WERI-Rb-1 (cell line): ENCODE measurements at regions not wholly inside any gene's neighbourhood (a gene's known extent, or its start where the extent isn't known, plus 50 kb on each side); places are given as distances from the start of the nearest gene placed in this dataset.

Source experiments
- DNase-seq: peaks from one replicate; pipeline ENCODE4 v3.0.0-alpha.2; 2020
- H3K27ac ChIP-seq: fragments of 250-450 bp; sonication (Bioruptor Pico); 2 replicates; pipeline ENCODE4 v1.5.1; 2020; ENCODE audit warnings: mild to moderate bottlenecking, moderate library complexity
- H3K27me3 ChIP-seq: fragments of 250-450 bp; sonication (Bioruptor Pico); 2 replicates; pipeline ENCODE4 v1.5.1; 2021; ENCODE audit warnings: mild to moderate bottlenecking, low read depth, moderate library complexity; ENCODE audit not compliant: insufficient read depth, severe bottlenecking
- H3K36me3 ChIP-seq: fragments of 250-450 bp; sonication (Bioruptor Pico); 2 replicates; pipeline ENCODE4 v1.5.1; 2020; ENCODE audit warnings: mild to moderate bottlenecking, moderate library complexity
- H3K4me3 ChIP-seq: 2 replicates; pipeline ENCODE4 v1.5.1; 2011; ENCODE audit warnings: low read depth, mild to moderate bottlenecking, control low read depth, low read length
- H3K9me3 ChIP-seq: fragments of 250-450 bp; sonication (Bioruptor Pico); 2 replicates; pipeline ENCODE4 v1.5.1; 2021; ENCODE audit warnings: mild to moderate bottlenecking, moderate library complexity; ENCODE audit not compliant: severe bottlenecking
- TF ChIP-seq, protein P1 (sequence below): IDR thresholded peaks from 2 replicates; pipeline ENCODE4 v1.5.1; 2011; ENCODE audit warnings: low read depth, mild to moderate bottlenecking, control low read depth, inconsistent platforms, low read length

DNA sequence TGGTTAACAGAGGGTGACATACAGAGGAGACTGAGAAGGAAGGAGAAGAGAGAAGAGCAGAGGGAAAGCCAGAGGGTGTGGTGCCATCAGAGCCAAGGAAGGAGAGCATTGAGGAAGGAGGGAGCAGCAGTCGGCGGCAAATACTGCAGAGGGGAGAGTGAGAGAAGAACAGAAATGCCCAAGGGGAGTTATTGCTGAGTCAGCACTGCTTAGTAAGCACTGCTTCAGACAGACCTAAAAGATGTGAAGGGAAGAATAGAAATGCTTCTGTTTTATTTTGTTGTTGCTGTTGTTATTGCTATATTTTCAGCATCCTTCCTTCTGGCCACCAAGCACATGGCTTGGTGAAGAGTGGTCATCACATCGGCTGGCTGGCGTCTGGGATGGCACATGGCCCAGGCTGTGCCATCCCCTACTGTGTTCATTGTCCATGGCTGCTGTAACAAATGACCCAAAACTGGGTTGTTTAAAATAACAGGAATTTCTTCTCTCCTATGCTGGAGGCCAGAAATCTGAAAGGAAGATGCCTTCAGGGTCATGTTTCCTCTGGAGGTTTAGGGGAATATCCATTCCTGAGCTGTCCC lies 204.1 kb upstream of the CNR1 start:
- no peak overlapping the region for H3K4me3 ChIP-seq
- no peaks in the 10 kb centered on the region for H3K9me3 ChIP-seq
- H3K27me3 ChIP-seq = no peaks in the 10 kb centered on the region
- H3K36me3 ChIP-seq = no peaks in the 10 kb centered on the region
- no peak for DNase-seq
- H3K27ac ChIP-seq = no peak overlapping the region
- TF ChIP-seq, protein P1, sequence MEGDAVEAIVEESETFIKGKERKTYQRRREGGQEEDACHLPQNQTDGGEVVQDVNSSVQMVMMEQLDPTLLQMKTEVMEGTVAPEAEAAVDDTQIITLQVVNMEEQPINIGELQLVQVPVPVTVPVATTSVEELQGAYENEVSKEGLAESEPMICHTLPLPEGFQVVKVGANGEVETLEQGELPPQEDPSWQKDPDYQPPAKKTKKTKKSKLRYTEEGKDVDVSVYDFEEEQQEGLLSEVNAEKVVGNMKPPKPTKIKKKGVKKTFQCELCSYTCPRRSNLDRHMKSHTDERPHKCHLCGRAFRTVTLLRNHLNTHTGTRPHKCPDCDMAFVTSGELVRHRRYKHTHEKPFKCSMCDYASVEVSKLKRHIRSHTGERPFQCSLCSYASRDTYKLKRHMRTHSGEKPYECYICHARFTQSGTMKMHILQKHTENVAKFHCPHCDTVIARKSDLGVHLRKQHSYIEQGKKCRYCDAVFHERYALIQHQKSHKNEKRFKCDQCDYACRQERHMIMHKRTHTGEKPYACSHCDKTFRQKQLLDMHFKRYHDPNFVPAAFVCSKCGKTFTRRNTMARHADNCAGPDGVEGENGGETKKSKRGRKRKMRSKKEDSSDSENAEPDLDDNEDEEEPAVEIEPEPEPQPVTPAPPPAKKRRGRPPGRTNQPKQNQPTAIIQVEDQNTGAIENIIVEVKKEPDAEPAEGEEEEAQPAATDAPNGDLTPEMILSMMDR = no peak

- Histone ChIP-seq H3K9me3 (no peaks in the 10 kb centered on the region), H3K27me3 (no peaks in the 10 kb centered on the region), H3K36me3 (no peaks in the 10 kb centered on the region), H3K27ac (no peak overlapping the region), H3K4me3 (no peak overlapping the region)
- TF ChIP-seq, protein P1 = no peak
- DNase-seq = no peak
Observed at GRCh38 chr6:88369262-88369661, 203.1 kb upstream of the CNR1 start.

GRCh38 chr6:88368071-88368787 lies 202.1 kb upstream of the CNR1 start:
- H3K4me3 ChIP-seq = no peak overlapping the region
- no peak overlapping the region for H3K27ac ChIP-seq
- DNase-seq = no peak
- no peaks in the 10 kb centered on the region for H3K9me3 ChIP-seq
- H3K27me3 ChIP-seq = no peaks in the 10 kb centered on the region
- no peaks in the 10 kb centered on the region for H3K36me3 ChIP-seq
- TF ChIP-seq, protein P1 = no peak

DNA sequence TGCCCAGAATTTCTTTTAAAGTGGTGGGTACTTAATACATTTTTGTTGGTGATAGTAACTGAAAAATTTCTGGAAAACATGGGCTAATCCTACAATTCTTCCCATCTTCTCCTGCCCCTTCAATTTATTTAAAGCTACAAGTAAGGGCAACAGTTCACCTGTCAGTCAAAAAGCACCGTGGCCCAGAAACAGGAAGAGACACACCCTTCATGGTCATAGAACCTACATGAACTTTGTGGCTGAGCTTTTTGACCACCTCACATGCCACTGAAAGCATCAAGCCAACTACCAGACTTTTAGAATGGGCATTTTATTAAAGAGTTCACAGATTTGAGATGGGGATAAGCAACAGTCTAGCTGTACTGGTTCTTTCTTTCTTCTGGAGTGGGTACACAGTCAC lies 201.1 kb upstream of the CNR1 start:
- H3K27me3 ChIP-seq = no peaks in the 10 kb centered on the region
- TF ChIP-seq, protein P1 = no peak
- no peak overlapping the region for H3K27ac ChIP-seq
- DNase-seq = no peak
- H3K36me3 ChIP-seq = no peaks in the 10 kb centered on the region
- H3K4me3 ChIP-seq = no peak overlapping the region
- no peaks in the 10 kb centered on the region for H3K9me3 ChIP-seq

DNA sequence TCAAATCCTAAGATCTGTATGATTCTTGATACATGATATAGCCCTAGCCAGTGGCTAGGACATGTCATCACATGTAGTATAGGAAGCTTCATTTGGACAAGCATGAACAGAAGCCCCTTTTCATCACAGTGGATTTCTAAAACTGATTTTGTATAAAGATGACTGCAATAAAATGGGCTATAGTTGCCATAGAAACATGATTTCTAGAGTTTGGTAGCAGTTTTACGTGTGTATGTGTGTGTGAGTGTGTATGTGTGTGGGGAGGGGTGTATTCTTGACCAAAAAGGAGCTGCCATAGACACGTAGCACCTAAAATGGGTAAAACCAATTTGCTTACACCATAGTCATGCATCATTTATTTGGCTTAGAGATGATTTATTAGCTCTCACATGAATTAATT lies 200.5 kb upstream of the CNR1 start:
- no peaks in the 10 kb centered on the region for H3K27me3 ChIP-seq
- H3K9me3 ChIP-seq = no peaks in the 10 kb centered on the region
- H3K27ac ChIP-seq = no peak overlapping the region
- no peak overlapping the region for H3K4me3 ChIP-seq
- no peak for DNase-seq
- H3K36me3 ChIP-seq = no peaks in the 10 kb centered on the region
- TF ChIP-seq, protein P1 = no peak
